ENCODE measurements at regions not wholly inside any gene's neighbourhood (a gene's known extent, or its start where the extent isn't known, plus 50 kb on each side); places are given as distances from the start of the nearest gene placed in this dataset.
"Not testable (repeated sequence)": the region's sequence is repeated elsewhere in the genome, so short reads cannot be mapped to it uniquely, and the experiment has no call there.

- no peak for DNase-seq (ENCODE audit: low spot score)
- Histone ChIP-seq H3K4me1 (replicated peaks) (no peaks in the 10 kb centered on the region), H3K4me3 (no peak overlapping the region), H3K9me3 (no peaks in the 10 kb centered on the region), H3K27ac (no peak overlapping the region), H3K27me3 (replicated peaks; ENCODE audit: insufficient read depth) (no peaks in the 10 kb centered on the region), H3K36me3 (no peaks in the 10 kb centered on the region)
- intact Hi-C loops (cut with DNase I): no loop called here
- TF ChIP-seq POLR2AphosphoS5 (IDR thresholded peaks at IDR 0.05) (no peak), POLR2A (IDR thresholded peaks at IDR 0.05) (no peak)
- TF ChIP-seq, protein P1, sequence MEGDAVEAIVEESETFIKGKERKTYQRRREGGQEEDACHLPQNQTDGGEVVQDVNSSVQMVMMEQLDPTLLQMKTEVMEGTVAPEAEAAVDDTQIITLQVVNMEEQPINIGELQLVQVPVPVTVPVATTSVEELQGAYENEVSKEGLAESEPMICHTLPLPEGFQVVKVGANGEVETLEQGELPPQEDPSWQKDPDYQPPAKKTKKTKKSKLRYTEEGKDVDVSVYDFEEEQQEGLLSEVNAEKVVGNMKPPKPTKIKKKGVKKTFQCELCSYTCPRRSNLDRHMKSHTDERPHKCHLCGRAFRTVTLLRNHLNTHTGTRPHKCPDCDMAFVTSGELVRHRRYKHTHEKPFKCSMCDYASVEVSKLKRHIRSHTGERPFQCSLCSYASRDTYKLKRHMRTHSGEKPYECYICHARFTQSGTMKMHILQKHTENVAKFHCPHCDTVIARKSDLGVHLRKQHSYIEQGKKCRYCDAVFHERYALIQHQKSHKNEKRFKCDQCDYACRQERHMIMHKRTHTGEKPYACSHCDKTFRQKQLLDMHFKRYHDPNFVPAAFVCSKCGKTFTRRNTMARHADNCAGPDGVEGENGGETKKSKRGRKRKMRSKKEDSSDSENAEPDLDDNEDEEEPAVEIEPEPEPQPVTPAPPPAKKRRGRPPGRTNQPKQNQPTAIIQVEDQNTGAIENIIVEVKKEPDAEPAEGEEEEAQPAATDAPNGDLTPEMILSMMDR (IDR thresholded peaks at IDR 0.05): no peak
- 34% methylated on average over 1 of the region's 1 CpG for WGBS
Measured at GRCh38 chr7:138247081-138247480, 170.8 kb downstream of the AKR1D1 start.

- Histone ChIP-seq H3K27ac (no peak overlapping the region), H3K27me3 (replicated peaks; ENCODE audit: insufficient read depth) (no peaks in the 10 kb centered on the region), H3K9me3 (no peaks in the 10 kb centered on the region), H3K4me3 (no peak overlapping the region), H3K36me3 (no peaks in the 10 kb centered on the region), H3K4me1 (replicated peaks) (no peaks in the 10 kb centered on the region)
- 71% methylated on average over 9 of the region's 9 CpGs for WGBS
- TF ChIP-seq POLR2AphosphoS5 (IDR thresholded peaks at IDR 0.05) (no peak), POLR2A (IDR thresholded peaks at IDR 0.05) (no peak)
- TF ChIP-seq, protein P1 (IDR thresholded peaks at IDR 0.05): no peak
- intact Hi-C loops (cut with DNase I): no loop called here
- DNase-seq (ENCODE audit: low spot score): no peak
Measured at GRCh38 chr7:138247568-138248333, 171.5 kb downstream of the AKR1D1 start.

DNA sequence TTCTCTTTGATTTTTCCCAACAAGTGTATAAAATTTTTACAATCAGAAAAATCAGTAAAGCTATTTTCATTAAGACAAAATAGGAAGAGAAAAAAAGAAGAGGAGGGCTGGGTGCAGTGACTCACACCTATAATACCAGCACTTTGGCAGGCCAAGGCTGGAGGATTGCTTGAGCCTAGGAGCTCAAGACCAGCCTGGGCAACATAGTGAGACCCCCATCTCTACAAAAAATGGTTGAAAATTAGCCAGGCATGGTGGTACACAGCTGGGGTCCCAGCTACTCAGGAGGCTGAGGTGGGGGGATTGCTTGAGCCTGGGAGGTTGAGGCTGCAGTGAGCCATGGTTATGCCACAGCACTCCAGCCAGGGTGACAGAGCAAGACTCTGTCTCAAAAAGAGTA is 172.3 kb downstream of the AKR1D1 start:
- no peaks in the 10 kb centered on the region for H3K36me3 ChIP-seq
- TF ChIP-seq POLR2A (IDR thresholded peaks at IDR 0.05): no peak
- TF ChIP-seq, protein P1 (IDR thresholded peaks at IDR 0.05): no peak
- no peak for TF ChIP-seq POLR2AphosphoS5 (IDR thresholded peaks at IDR 0.05)
- intact Hi-C loops (cut with DNase I): no loop called here
- H3K9me3 ChIP-seq: no peaks in the 10 kb centered on the region
- no peaks in the 10 kb centered on the region for H3K27me3 ChIP-seq (replicated peaks; ENCODE audit: insufficient read depth)
- no peak for DNase-seq (ENCODE audit: low spot score)
- H3K4me3 ChIP-seq: no peak overlapping the region
- H3K27ac ChIP-seq: no peak overlapping the region
- H3K4me1 ChIP-seq (replicated peaks): no peaks in the 10 kb centered on the region

GRCh38 chr7:138249975-138250374 is 173.7 kb downstream of the AKR1D1 start:
- no peak for TF ChIP-seq POLR2AphosphoS5 (IDR thresholded peaks at IDR 0.05)
- no peak for TF ChIP-seq POLR2A (IDR thresholded peaks at IDR 0.05)
- TF ChIP-seq, protein P1 (IDR thresholded peaks at IDR 0.05): no peak
- Histone ChIP-seq H3K4me3 (no peak overlapping the region), H3K27me3 (replicated peaks; ENCODE audit: insufficient read depth) (no peaks in the 10 kb centered on the region), H3K4me1 (replicated peaks) (no peaks in the 10 kb centered on the region), H3K36me3 (no peaks in the 10 kb centered on the region), H3K27ac (no peak overlapping the region), H3K9me3 (no peaks in the 10 kb centered on the region)
- 88% methylated on average over 4 of the region's 4 CpGs for WGBS
- DNase-seq (ENCODE audit: low spot score): no peak
- intact Hi-C loops (cut with DNase I): no loop called here

DNA sequence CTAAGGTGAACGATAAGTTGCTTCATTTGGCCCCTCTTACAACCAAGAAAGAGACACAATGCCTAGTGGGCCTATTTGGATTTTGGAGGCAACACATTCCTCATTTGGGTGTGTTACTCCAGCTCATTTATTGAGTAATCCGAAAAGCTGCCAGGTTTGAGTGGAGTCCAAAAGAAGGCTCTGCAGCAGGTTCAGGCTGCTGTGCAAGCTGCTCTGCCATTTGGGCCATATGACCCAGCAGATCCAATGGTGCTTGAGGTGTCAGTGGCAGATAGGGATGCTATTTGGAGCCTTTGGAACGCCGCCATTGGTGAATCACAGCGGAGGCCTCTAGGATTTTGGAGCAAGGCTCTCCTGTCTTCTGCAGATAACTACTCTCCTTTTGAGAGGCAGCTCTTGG is 176.4 kb downstream of the AKR1D1 start:
- H3K4me3 ChIP-seq; intact Hi-C loops (cut with DNase I); H3K4me1 ChIP-seq (replicated peaks); DNase-seq (ENCODE audit: low spot score); H3K9me3 ChIP-seq; H3K36me3 ChIP-seq; H3K27ac ChIP-seq; H3K27me3 ChIP-seq (replicated peaks; ENCODE audit: insufficient read depth): not testable (repeated sequence)
- WGBS: 83% methylated on average over 5 of the region's 5 CpGs
